ENCODE measurements at regions not wholly inside any gene's neighbourhood (a gene's known extent, or its start where the extent isn't known, plus 50 kb on each side); places are given as distances from the start of the nearest gene placed in this dataset.

- Histone ChIP-seq H3K36me3 (ENCODE audit: insufficient read depth) (no peaks in the 10 kb centered on the region), H3K4me3 (ENCODE audit: low read depth, low read length) (no peak overlapping the region), H3K4me1 (ENCODE audit: insufficient read depth) (no peaks in the 10 kb centered on the region), H3K27ac (ENCODE audit: low read depth) (no peak overlapping the region)
- no peak for DNase-seq (ENCODE audit: extremely low spot score)
- WGBS: 90% methylated on average over 23 of the region's 23 CpGs
Measured at GRCh38 chr6:170029416-170030283, 261.2 kb downstream of the DLL1 start.

- H3K4me1 ChIP-seq (ENCODE audit: insufficient read depth): no peaks in the 10 kb centered on the region
Measured at GRCh38 chr6:170028629-170029345, 262.1 kb downstream of the DLL1 start.

GRCh38 chr6:170027647-170028043, 263.2 kb downstream of the DLL1 start:
- Histone ChIP-seq H3K36me3 (ENCODE audit: insufficient read depth) (no peaks in the 10 kb centered on the region), H3K4me3 (ENCODE audit: low read depth, low read length) (no peak overlapping the region), H3K27ac (ENCODE audit: low read depth) (no peak overlapping the region), H3K4me1 (ENCODE audit: insufficient read depth) (no peaks in the 10 kb centered on the region)
- DNase-seq (ENCODE audit: extremely low spot score): no peak
- WGBS: 92% methylated on average over 4 of the region's 4 CpGs

More at GRCh38 chr6:170028629-170029345, 262.1 kb downstream of the DLL1 start:
- H3K36me3 ChIP-seq (ENCODE audit: insufficient read depth): no peaks in the 10 kb centered on the region
- H3K4me3 ChIP-seq (ENCODE audit: low read depth, low read length): no peak overlapping the region
- no peak for DNase-seq (ENCODE audit: extremely low spot score)
- H3K27ac ChIP-seq (ENCODE audit: low read depth): no peak overlapping the region
- 84% methylated on average over 23 of the region's 23 CpGs for WGBS

- Histone ChIP-seq H3K27ac (ENCODE audit: low read depth) (peak overlapping the region; percentile 15), H3K4me3 (ENCODE audit: low read depth, low read length) (no peak overlapping the region), H3K36me3 (ENCODE audit: insufficient read depth) (no peaks in the 10 kb centered on the region), H3K4me1 (ENCODE audit: insufficient read depth) (no peaks in the 10 kb centered on the region)
- no peak for DNase-seq (ENCODE audit: extremely low spot score)
- WGBS: 81% methylated on average over 13 of the region's 13 CpGs
Measured at GRCh38 chr6:170026751-170027646, 263.9 kb downstream of the DLL1 start.

GRCh38 chr6:170025935-170026750, 264.7 kb downstream of the DLL1 start:
- H3K27ac ChIP-seq (ENCODE audit: low read depth): peak overlapping the region; percentile 15
- WGBS: 90% methylated on average over 23 of the region's 23 CpGs
- no peak overlapping the region for H3K4me3 ChIP-seq (ENCODE audit: low read depth, low read length)
- no peaks in the 10 kb centered on the region for H3K4me1 ChIP-seq (ENCODE audit: insufficient read depth)
- DNase-seq (ENCODE audit: extremely low spot score): peak; percentile 66
- H3K36me3 ChIP-seq (ENCODE audit: insufficient read depth): no peaks in the 10 kb centered on the region

- DNase-seq (ENCODE audit: extremely low spot score): no peak
- WGBS: 84% methylated on average over 20 of the region's 20 CpGs
- Histone ChIP-seq H3K27ac (ENCODE audit: low read depth) (no peak overlapping the region), H3K4me1 (ENCODE audit: insufficient read depth) (no peaks in the 10 kb centered on the region), H3K4me3 (ENCODE audit: low read depth, low read length) (no peak overlapping the region), H3K36me3 (ENCODE audit: insufficient read depth) (no peaks in the 10 kb centered on the region)
Measured at GRCh38 chr6:170025341-170025911, 265.5 kb downstream of the DLL1 start.

GRCh38 chr6:170024940-170025339, 265.9 kb downstream of the DLL1 start:
- no peak overlapping the region for H3K4me3 ChIP-seq (ENCODE audit: low read depth, low read length)
- DNase-seq (ENCODE audit: extremely low spot score): no peak
- no peak overlapping the region for H3K27ac ChIP-seq (ENCODE audit: low read depth)
- no peaks in the 10 kb centered on the region for H3K4me1 ChIP-seq (ENCODE audit: insufficient read depth)
- 34% methylated on average over 7 of the region's 7 CpGs for WGBS
- no peaks in the 10 kb centered on the region for H3K36me3 ChIP-seq (ENCODE audit: insufficient read depth)

- H3K36me3 ChIP-seq (ENCODE audit: insufficient read depth): no peaks in the 10 kb centered on the region
- no peaks in the 10 kb centered on the region for H3K4me1 ChIP-seq (ENCODE audit: insufficient read depth)
- no peak overlapping the region for H3K27ac ChIP-seq (ENCODE audit: low read depth)
- DNase-seq (ENCODE audit: extremely low spot score): no peak
- peak overlapping the region; percentile 15 for H3K4me3 ChIP-seq (ENCODE audit: low read depth, low read length)
- WGBS: 93% methylated on average over 67 of the region's 67 CpGs
Measured at GRCh38 chr6:170023620-170024521, 267.0 kb downstream of the DLL1 start.

GRCh38 chr6:170022827-170023619, 267.9 kb downstream of the DLL1 start:
- Histone ChIP-seq H3K27ac (ENCODE audit: low read depth) (no peak overlapping the region), H3K4me1 (ENCODE audit: insufficient read depth) (no peaks in the 10 kb centered on the region), H3K36me3 (ENCODE audit: insufficient read depth) (no peaks in the 10 kb centered on the region), H3K4me3 (ENCODE audit: low read depth, low read length) (peak overlapping the region; percentile 15)
- no peak for DNase-seq (ENCODE audit: extremely low spot score)
- 39% methylated on average over 77 of the region's 77 CpGs for WGBS

- no peaks in the 10 kb centered on the region for H3K4me1 ChIP-seq (ENCODE audit: insufficient read depth)
- no peak for DNase-seq (ENCODE audit: extremely low spot score)
- no peak overlapping the region for H3K27ac ChIP-seq (ENCODE audit: low read depth)
- no peaks in the 10 kb centered on the region for H3K36me3 ChIP-seq (ENCODE audit: insufficient read depth)
- no peak overlapping the region for H3K4me3 ChIP-seq (ENCODE audit: low read depth, low read length)
- WGBS: 92% methylated on average over 23 of the region's 23 CpGs
Measured at GRCh38 chr6:170022291-170022722, 268.6 kb downstream of the DLL1 start.

GRCh38 chr6:170021579-170021978, 269.3 kb downstream of the DLL1 start:
- 81% methylated on average over 9 of the region's 9 CpGs for WGBS
- no peak for DNase-seq (ENCODE audit: extremely low spot score)
- H3K36me3 ChIP-seq (ENCODE audit: insufficient read depth): no peaks in the 10 kb centered on the region
- no peaks in the 10 kb centered on the region for H3K4me1 ChIP-seq (ENCODE audit: insufficient read depth)
- H3K27ac ChIP-seq (ENCODE audit: low read depth): no peak overlapping the region
- H3K4me3 ChIP-seq (ENCODE audit: low read depth, low read length): no peak overlapping the region

All from urinary bladder (tissue), 3 donors.